ENCODE measurements at regions not wholly inside any gene's neighbourhood (a gene's known extent, or its start where the extent isn't known, plus 50 kb on each side); places are given as distances from the start of the nearest gene placed in this dataset.

- POLR2A ChIA-PET = no interaction called here
These were observed 894.0 kb downstream of the DCDC2C start for GRCh38 chr2:4597400-4597799.

GRCh38 chr2:4604767-4605166, 901.4 kb downstream of the DCDC2C start:
- TF ChIP-seq RNF2 (IDR thresholded peaks at IDR 0.05; ENCODE audit: borderline replicate concordance, low read depth) (no peak), NR3C1 (IDR thresholded peaks at IDR 0.05) (no peak), ZNF302 (CRISPR knock-in tag; IDR thresholded peaks at IDR 0.05) (no peak), RAD21 (conservative IDR thresholded peaks at IDR 0.05 in 1 of 2, IDR thresholded peaks at IDR 0.05 in 1 of 2) (no peak), KDM5A (IDR thresholded peaks at IDR 0.05) (no peak), PHF8 (IDR thresholded peaks at IDR 0.05; ENCODE audit: borderline replicate concordance, low read depth) (no peak), PBX3 (IDR thresholded peaks at IDR 0.05) (no peak), CBX2 (IDR thresholded peaks at IDR 0.05; ENCODE audit: borderline replicate concordance, low read depth) (no peak), NFE2L2 (conservative IDR thresholded peaks at IDR 0.05; ENCODE audit: low read length) (no peak), HOXB5 (CRISPR knock-in tag; IDR thresholded peaks at IDR 0.05) (no peak), HEYL (CRISPR knock-in tag; IDR thresholded peaks at IDR 0.05) (no peak), HOXB13 (CRISPR knock-in tag; IDR thresholded peaks at IDR 0.05; ENCODE audit: low read depth) (no peak), MAX (IDR thresholded peaks at IDR 0.05) (no peak), FOSB (CRISPR knock-in tag; IDR thresholded peaks at IDR 0.05) (no peak), ZSCAN20 (CRISPR knock-in tag; IDR thresholded peaks at IDR 0.05) (no peak), RARB (CRISPR knock-in tag; IDR thresholded peaks at IDR 0.05) (no peak), EHMT2 (IDR thresholded peaks at IDR 0.05; ENCODE audit: low read depth) (no peak), BCL3 (IDR thresholded peaks at IDR 0.05) (no peak)
- H3K4me3 ChIP-seq = no peak overlapping the region
- H3K4me1 ChIP-seq = no peaks in the 10 kb centered on the region
- 0% methylated on average over 1 of the region's 1 CpG for WGBS (ENCODE audit: missing lambda C conversion rate)
- ChIA-PET POLR2A (no interaction called here), CTCF (no interaction called here)
- no peak for FAIRE-seq
- no peak overlapping the region for H3K4me2 ChIP-seq
- no peak for DNase-seq (ENCODE audit: low read depth in 1 of 2, low spot score in 1 of 2)
- H3K27ac ChIP-seq = no peak overlapping the region
- H3K9me3 ChIP-seq = peaks cover 32% of the 10 kb centered on the region; the same call in 2 of the 3 replicates
- no peak for ATAC-seq

More at GRCh38 chr2:4597400-4597799, 894.0 kb downstream of the DCDC2C start:
- no peaks in the 10 kb centered on the region for H3K4me1 ChIP-seq
- FAIRE-seq (no peak), ATAC-seq (no peak), DNase-seq (ENCODE audit: low read depth in 1 of 2, low spot score in 1 of 2) (no peak)
- H3K4me3 ChIP-seq = no peak overlapping the region
- no peak overlapping the region for H3K4me2 ChIP-seq
- CTCF ChIA-PET = no interaction called here
- no peak for TF ChIP-seq BHLHE40 (IDR thresholded peaks at IDR 0.05; ENCODE audit: low read depth, low read length)
- TF ChIP-seq HES2 (IDR thresholded peaks at IDR 0.05) = no peak
- no peak for TF ChIP-seq MAZ (IDR thresholded peaks at IDR 0.05; ENCODE audit: borderline replicate concordance, low read depth, low read length)
- no peak for TF ChIP-seq CBX8 (IDR thresholded peaks at IDR 0.05)
- TF ChIP-seq FOSL2 (IDR thresholded peaks at IDR 0.05) = no peak
- no peak for TF ChIP-seq FOSL2 (CRISPR knock-in tag; IDR thresholded peaks at IDR 0.05)
- WGBS (ENCODE audit: missing lambda C conversion rate) = 38% methylated on average over 3 of the region's 3 CpGs
- H3K27ac ChIP-seq = no peak overlapping the region
- H3K9me3 ChIP-seq = peaks cover 14% of the 10 kb centered on the region; the same call in 2 of the 3 replicates

- no peak for DNase-seq (ENCODE audit: low read depth in 1 of 2, low spot score in 1 of 2)
- no peak overlapping the region for H3K4me2 ChIP-seq
- H3K4me1 ChIP-seq = no peaks in the 10 kb centered on the region
- no peak overlapping the region for H3K27ac ChIP-seq
- no peak for TF ChIP-seq HOXB13 (CRISPR knock-in tag; IDR thresholded peaks at IDR 0.05; ENCODE audit: low read depth)
- no peak for TF ChIP-seq ZNF302 (CRISPR knock-in tag; IDR thresholded peaks at IDR 0.05)
- TF ChIP-seq CHD2 (IDR thresholded peaks at IDR 0.05; ENCODE audit: low read length, partially characterized antibody) = no peak
- no peak for TF ChIP-seq FOXS1 (CRISPR knock-in tag; IDR thresholded peaks at IDR 0.05)
- no peak for TF ChIP-seq KDM5A (IDR thresholded peaks at IDR 0.05)
- ChIA-PET POLR2A (no interaction called here), CTCF (no interaction called here)
- no peak overlapping the region for H3K4me3 ChIP-seq
- H3K9me3 ChIP-seq = peaks cover 29% of the 10 kb centered on the region; the same call in 2 of the 3 replicates
- no peak for ATAC-seq
- WGBS (ENCODE audit: missing lambda C conversion rate) = 2% methylated on average over 3 of the region's 3 CpGs
- no peak for FAIRE-seq
These were observed 914.8 kb downstream of the DCDC2C start for GRCh38 chr2:4618141-4618540.
